ENCODE measurements at regions not wholly inside any gene's neighbourhood (a gene's known extent, or its start where the extent isn't known, plus 50 kb on each side); places are given as distances from the start of the nearest gene placed in this dataset.
"Not testable (repeated sequence)": the region's sequence is repeated elsewhere in the genome, so short reads cannot be mapped to it uniquely, and the experiment has no call there.

GRCh38 chr9:25350011-25350410 is 328.2 kb downstream of the TUSC1 start:
- no peak for DNase-seq
- in situ Hi-C loops (cut with HindIII; ENCODE audit: low pct_ligation_motif_present, low pct_unique_long_range_greater_than_20kb, low sequenced_read_pairs) = no loop called here

DNA sequence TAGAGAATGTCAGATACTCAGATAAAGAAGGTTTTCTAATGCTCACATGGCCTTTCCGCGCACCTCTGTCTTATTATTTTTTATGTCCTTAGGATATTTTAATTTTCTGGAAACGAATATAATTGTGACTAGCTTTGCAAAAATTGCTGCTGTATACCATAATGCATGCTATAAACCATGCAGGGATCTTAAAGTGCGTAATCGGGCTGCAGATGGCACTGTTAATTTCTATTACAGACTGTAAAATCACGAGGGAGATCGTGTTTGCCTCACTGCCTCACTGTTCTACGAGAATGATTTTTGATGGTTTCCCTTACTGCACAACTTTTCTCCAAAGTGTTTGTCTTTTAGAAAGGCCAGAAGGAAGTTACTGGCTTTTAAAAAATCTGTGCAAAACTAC is 356.1 kb downstream of the TUSC1 start:
- no peak for DNase-seq
- in situ Hi-C loops (cut with HindIII; ENCODE audit: low pct_ligation_motif_present, low pct_unique_long_range_greater_than_20kb, low sequenced_read_pairs) = no loop called here

- in situ Hi-C loops (cut with HindIII; ENCODE audit: low pct_ligation_motif_present, low pct_unique_long_range_greater_than_20kb, low sequenced_read_pairs) = no loop called here
- DNase-seq = no peak
Observed at GRCh38 chr9:25310961-25311360, 367.3 kb downstream of the TUSC1 start.

- no peak for DNase-seq
- in situ Hi-C loops (cut with HindIII; ENCODE audit: low pct_ligation_motif_present, low pct_unique_long_range_greater_than_20kb, low sequenced_read_pairs) = no loop called here
Observed at GRCh38 chr9:25308549-25308948, 369.7 kb downstream of the TUSC1 start.

GRCh38 chr9:25302601-25303000 is 375.6 kb downstream of the TUSC1 start:
- DNase-seq = no peak
- in situ Hi-C loops (cut with HindIII; ENCODE audit: low pct_ligation_motif_present, low pct_unique_long_range_greater_than_20kb, low sequenced_read_pairs) = no loop called here

DNA sequence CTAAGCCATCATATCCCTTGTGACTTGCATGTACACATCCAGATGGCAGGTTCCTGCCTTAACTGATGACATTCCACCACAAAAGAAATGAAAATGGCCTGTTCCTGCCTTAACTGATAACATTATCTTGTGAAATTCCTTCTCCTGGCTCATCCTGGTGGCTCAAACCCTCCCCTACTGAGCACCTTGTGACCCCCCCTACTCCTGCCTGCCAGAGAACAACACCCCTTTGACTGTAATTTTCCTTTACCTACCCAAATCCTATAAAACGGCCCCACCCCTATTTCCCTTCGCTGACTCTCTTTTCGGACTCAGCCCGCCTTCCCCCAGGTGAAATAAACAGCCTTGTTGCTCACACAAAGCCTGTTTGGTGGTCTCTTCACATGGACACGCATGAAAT is 390.0 kb downstream of the TUSC1 start:
- in situ Hi-C loops (cut with HindIII; ENCODE audit: low pct_ligation_motif_present, low pct_unique_long_range_greater_than_20kb, low sequenced_read_pairs); DNase-seq: not testable (repeated sequence)

- in situ Hi-C loops (cut with HindIII; ENCODE audit: low pct_ligation_motif_present, low pct_unique_long_range_greater_than_20kb, low sequenced_read_pairs) = no loop called here
- no peak for DNase-seq
Observed at GRCh38 chr9:25284365-25284764, 393.9 kb downstream of the TUSC1 start.

DNA sequence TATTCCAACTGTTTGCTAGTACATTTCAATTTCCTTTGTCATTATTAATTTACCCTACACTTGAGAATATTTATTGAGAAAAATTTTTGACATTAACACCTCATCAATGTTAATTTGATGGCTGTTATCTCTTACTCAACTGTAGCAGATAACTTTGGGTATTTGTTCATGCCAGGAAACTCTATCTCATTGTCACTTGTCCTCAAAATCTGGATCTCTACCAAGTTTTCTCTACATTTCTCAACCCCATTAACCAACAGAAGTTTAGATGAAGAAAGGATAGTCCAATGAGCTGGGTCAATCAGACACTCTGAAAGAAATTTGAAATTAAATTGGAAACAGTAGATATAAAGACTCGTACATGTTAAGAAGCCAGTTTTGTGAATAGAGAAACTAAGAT is 395.3 kb downstream of the TUSC1 start:
- in situ Hi-C loops (cut with HindIII; ENCODE audit: low pct_ligation_motif_present, low pct_unique_long_range_greater_than_20kb, low sequenced_read_pairs) = no loop called here

DNA sequence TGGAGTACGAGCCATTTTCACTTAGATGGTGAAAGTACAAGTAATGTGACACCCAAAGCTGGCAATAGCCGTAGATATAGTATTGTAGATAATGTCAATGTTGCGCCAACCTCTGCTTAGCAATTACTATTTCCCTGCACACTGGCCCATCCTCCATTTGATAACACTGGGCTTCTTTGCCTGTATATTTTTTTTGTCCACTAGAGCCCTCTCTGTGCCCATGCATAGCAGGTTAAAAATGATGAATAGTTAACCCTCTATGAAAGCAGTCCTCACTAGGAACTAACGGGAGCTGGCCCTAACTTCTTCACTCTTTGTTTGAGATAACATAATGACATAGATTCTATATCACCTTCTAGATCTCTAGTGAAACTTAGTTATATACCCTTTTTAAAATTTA is 416.8 kb downstream of the TUSC1 start:
- in situ Hi-C loops (cut with HindIII; ENCODE audit: low pct_ligation_motif_present, low pct_unique_long_range_greater_than_20kb, low sequenced_read_pairs) = no loop called here
- DNase-seq = no peak

More for the DNA sequence above, 395.3 kb downstream of the TUSC1 start:
- DNase-seq = no peak

GRCh38 chr9:25260046-25260445 is 418.2 kb downstream of the TUSC1 start:
- no peak for DNase-seq
- in situ Hi-C loops (cut with HindIII; ENCODE audit: low pct_ligation_motif_present, low pct_unique_long_range_greater_than_20kb, low sequenced_read_pairs) = no loop called here

- in situ Hi-C loops (cut with HindIII; ENCODE audit: low pct_ligation_motif_present, low pct_unique_long_range_greater_than_20kb, low sequenced_read_pairs) = no loop called here
- no peak for DNase-seq
Observed at GRCh38 chr9:25255216-25255615, 423.0 kb downstream of the TUSC1 start.

DNA sequence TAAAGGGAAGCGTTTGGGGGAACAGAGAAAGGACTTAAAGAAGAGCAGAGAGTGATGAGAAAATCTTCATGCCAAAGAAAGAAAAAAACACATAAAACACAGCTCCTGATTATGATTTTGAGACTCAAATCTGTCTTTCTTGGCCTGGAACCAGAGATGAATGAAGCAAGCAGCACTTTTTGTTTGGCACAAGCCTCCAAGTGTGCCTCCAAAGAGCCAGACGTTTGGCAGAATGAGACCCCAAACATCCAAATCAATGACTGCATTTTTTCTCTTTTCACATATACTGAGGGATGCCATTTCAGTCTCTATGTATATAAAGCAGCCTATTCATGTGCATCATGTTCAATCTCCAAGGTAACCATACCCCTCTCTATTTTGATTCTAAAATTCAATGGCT is 424.2 kb downstream of the TUSC1 start:
- DNase-seq = no peak
- in situ Hi-C loops (cut with HindIII; ENCODE audit: low pct_ligation_motif_present, low pct_unique_long_range_greater_than_20kb, low sequenced_read_pairs) = no loop called here

GRCh38 chr9:25241421-25241820 is 436.8 kb downstream of the TUSC1 start:
- DNase-seq = no peak
- in situ Hi-C loops (cut with HindIII; ENCODE audit: low pct_ligation_motif_present, low pct_unique_long_range_greater_than_20kb, low sequenced_read_pairs) = no loop called here

- in situ Hi-C loops (cut with HindIII; ENCODE audit: low pct_ligation_motif_present, low pct_unique_long_range_greater_than_20kb, low sequenced_read_pairs) = no loop called here
- no peak for DNase-seq
Observed at GRCh38 chr9:25226901-25227686, 451.1 kb downstream of the TUSC1 start.

DNA sequence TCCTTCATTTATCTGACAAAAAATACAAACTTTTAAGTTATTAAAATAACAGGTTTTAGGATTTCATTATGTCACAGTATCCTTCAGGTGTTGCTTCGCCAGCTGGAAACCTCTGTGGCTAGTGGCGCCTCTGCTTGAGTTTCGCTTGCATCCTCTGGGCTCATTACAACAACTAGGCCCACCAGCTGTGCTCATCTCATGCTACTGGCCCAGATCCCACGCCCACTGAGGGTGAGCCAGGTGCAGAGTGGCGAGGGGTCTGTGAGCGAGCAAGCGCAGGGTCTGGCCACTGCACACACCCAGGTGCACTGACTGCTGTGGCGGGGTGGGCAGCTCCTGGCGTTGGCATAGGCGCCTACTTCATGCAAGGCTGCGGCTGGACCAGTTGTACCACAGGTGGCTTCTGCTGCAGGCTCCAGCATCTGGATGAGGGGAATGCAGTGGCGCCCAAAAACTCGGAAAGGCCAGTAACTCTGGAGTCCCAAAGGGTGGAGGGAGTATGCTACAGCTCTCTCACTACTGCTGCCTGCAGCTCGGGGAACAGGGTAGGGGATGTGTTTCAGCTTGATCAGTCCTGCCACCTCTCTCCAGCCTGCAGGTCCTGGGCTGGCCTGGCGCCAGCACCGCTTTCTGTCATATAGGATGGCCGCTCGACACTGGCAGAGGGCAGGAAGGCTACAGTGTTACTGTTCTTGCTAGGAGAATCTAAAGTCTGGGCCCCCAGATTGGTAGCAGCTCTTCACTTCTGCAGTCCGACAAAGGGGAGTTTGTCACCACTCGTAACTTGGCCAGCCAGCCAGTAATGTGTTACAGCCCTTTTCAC is 452.1 kb downstream of the TUSC1 start:
- in situ Hi-C loops (cut with HindIII; ENCODE audit: low pct_ligation_motif_present, low pct_unique_long_range_greater_than_20kb, low sequenced_read_pairs) = no loop called here
- no peak for DNase-seq

- in situ Hi-C loops (cut with HindIII; ENCODE audit: low pct_ligation_motif_present, low pct_unique_long_range_greater_than_20kb, low sequenced_read_pairs) = no loop called here
- no peak for DNase-seq
Observed at GRCh38 chr9:25224996-25225395, 453.2 kb downstream of the TUSC1 start.

GRCh38 chr9:25224309-25224708 is 453.9 kb downstream of the TUSC1 start:
- no peak for DNase-seq
- in situ Hi-C loops (cut with HindIII; ENCODE audit: low pct_ligation_motif_present, low pct_unique_long_range_greater_than_20kb, low sequenced_read_pairs) = no loop called here

GRCh38 chr9:25212361-25212760 is 465.9 kb downstream of the TUSC1 start:
- DNase-seq = no peak
- in situ Hi-C loops (cut with HindIII; ENCODE audit: low pct_ligation_motif_present, low pct_unique_long_range_greater_than_20kb, low sequenced_read_pairs) = no loop called here

- DNase-seq = no peak
- in situ Hi-C loops (cut with HindIII; ENCODE audit: low pct_ligation_motif_present, low pct_unique_long_range_greater_than_20kb, low sequenced_read_pairs) = no loop called here
Observed at GRCh38 chr9:25207402-25208195, 470.6 kb downstream of the TUSC1 start.
